Thymus (tissue), 11 donors: ENCODE measurements at regions not wholly inside any gene's neighbourhood (a gene's known extent, or its start where the extent isn't known, plus 50 kb on each side); places are given as distances from the start of the nearest gene placed in this dataset.

Experiments
- DNase-seq, 9 donors: peaks; one replicate each; pipeline ENCODE4 v3.0.0-alpha.2; 2013; ENCODE audit warnings: low spot score in 9 of 9, low read depth in 6 of 9, missing footprints in 1 of 9
- H3K27ac ChIP-seq, 2 donors: one replicate each; pipeline ENCODE4 v1.5.1; 2013; ENCODE audit warnings: control low read depth in 1 of 2, low read depth in 1 of 2, low read length in 1 of 2, mild to moderate bottlenecking in 1 of 2, moderate library complexity in 1 of 2
- H3K27me3 ChIP-seq, 2 donors: one replicate each; pipeline ENCODE4 v1.5.1; 2013; ENCODE audit warnings: low read length in 1 of 2; ENCODE audit not compliant: control insufficient read depth in 2 of 2, insufficient read depth in 1 of 2
- H3K36me3 ChIP-seq, 2 donors: one replicate each; pipeline ENCODE4 v1.5.1; 2013; ENCODE audit warnings: low read length in 1 of 2, mild to moderate bottlenecking in 1 of 2, moderate library complexity in 1 of 2; ENCODE audit not compliant: control insufficient read depth in 2 of 2, insufficient read depth in 2 of 2
- H3K4me1 ChIP-seq, 2 donors: one replicate each; pipeline ENCODE4 v1.5.1; 2013; ENCODE audit warnings: low read length in 2 of 2; ENCODE audit not compliant: control insufficient read depth in 2 of 2, insufficient read depth in 2 of 2
- H3K4me3 ChIP-seq, 2 donors: one replicate each; pipeline ENCODE4 v1.5.1; 2013; ENCODE audit warnings: low read length in 2 of 2, control low read depth in 1 of 2, mild to moderate bottlenecking in 1 of 2
- H3K9me3 ChIP-seq, 2 donors: one replicate each; pipeline ENCODE4 v1.5.1; 2013; ENCODE audit warnings: low read length in 1 of 2, mild to moderate bottlenecking in 1 of 2; ENCODE audit not compliant: control insufficient read depth in 2 of 2, insufficient read depth in 1 of 2
- WGBS: extraction: QIAGEN DNeasy Blood & Tissue Kit; methylation state at CpG from one replicate; pipeline ENCODE4 v1.1.7; 2013; 5-methylcytosine and 5-hydroxymethylcytosine counted together
- donor health status: healthy.

DNA sequence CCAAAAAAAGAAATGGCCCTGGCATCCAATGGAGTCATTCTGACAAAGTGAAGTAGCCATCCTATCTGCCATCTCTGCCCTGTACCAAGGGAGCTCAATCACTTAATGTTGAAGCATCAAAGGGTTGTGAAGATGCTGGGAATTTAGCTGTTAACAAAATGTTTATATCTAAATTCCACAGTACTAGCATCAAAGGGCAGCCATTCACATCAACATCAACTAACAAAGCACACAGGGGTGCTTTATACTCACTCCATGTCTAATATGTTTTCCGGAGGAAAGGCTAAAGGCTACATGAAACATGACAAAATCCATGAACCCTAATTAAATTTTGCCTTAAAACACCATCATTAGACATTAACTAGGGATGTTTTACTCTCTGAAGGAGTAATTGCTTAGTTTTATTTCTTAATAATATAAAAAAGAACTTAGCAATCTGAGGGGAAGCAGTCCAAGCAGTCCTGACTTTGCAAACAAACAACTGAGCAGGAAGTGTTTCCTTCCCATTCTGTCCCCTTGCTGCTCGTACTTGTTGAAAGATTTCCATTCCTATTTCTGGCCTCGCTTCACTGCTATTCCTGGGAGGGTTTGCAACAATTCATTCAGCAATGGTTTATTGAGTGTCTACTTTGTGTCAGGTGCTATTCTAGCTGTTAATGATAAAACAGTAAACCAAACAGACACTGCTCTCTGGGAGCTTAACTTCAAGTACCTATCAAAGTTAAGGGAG, 208.6 kb upstream of the SLC7A11 start:
- no peaks in the 10 kb centered on the region for H3K4me1 ChIP-seq
- no peak overlapping the region for H3K4me3 ChIP-seq
- 60% methylated on average over 3 of the region's 3 CpGs for WGBS
- no peak for DNase-seq
- no peaks in the 10 kb centered on the region for H3K36me3 ChIP-seq
- no peaks in the 10 kb centered on the region for H3K9me3 ChIP-seq
- H3K27me3 ChIP-seq: no peaks in the 10 kb centered on the region
- no peak overlapping the region for H3K27ac ChIP-seq

DNA sequence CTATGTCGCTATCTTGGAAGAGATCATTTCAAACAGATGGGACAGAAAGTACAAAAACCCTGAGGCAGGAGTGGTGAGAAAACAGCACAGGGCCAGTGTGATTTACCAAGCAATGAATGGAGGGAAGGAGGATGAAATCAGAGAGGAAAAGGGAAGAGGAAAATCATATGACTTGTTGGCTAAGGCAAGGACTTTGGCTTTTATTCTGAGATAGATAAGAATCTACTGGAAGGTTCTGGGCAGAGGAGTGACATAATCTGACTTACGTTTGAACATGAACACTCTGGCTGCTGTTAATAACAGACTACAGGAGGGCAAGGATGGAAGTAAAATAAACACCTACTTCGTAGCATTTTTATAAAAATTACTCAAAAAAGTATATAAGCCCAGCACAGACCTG, 207.8 kb upstream of the SLC7A11 start:
- no peak overlapping the region for H3K27ac ChIP-seq
- H3K4me3 ChIP-seq: no peak overlapping the region

DNA sequence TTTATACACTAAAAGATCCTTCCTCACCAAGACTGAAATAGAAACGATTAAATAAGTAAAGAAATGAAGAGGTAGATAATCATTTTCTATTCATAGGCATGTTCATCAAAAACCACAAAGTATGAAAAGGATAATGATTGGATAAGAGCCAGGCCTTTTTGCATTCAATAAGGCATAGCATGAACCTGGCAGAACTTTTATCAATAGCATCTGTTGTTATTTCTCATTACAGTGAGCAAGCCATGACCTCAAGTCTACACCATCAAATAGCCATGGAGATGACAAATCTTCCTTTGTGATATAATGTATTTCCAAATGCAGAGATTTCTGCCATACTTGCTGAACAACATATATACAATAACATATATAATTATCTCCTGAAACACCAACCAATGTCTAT, 206.0 kb upstream of the SLC7A11 start:
- H3K4me1 ChIP-seq: no peaks in the 10 kb centered on the region
- no peak overlapping the region for H3K27ac ChIP-seq
- no peak overlapping the region for H3K4me3 ChIP-seq
- WGBS: 96% methylated on average over 1 of the region's 1 CpG
- DNase-seq: no peak
- no peaks in the 10 kb centered on the region for H3K9me3 ChIP-seq
- H3K36me3 ChIP-seq: no peaks in the 10 kb centered on the region
- H3K27me3 ChIP-seq: no peaks in the 10 kb centered on the region

More for the DNA sequence above, 207.8 kb upstream of the SLC7A11 start:
- Histone ChIP-seq H3K9me3 (no peaks in the 10 kb centered on the region), H3K27me3 (no peaks in the 10 kb centered on the region), H3K36me3 (no peaks in the 10 kb centered on the region), H3K4me1 (no peaks in the 10 kb centered on the region)
- no peak for DNase-seq
- 91% methylated on average over 3 of the region's 3 CpGs for WGBS

GRCh38 chr4:138446456-138446855, 204.3 kb upstream of the SLC7A11 start:
- no peak for DNase-seq
- Histone ChIP-seq H3K36me3 (no peaks in the 10 kb centered on the region), H3K9me3 (no peaks in the 10 kb centered on the region), H3K27me3 (no peaks in the 10 kb centered on the region), H3K4me1 (no peaks in the 10 kb centered on the region), H3K27ac (no peak overlapping the region), H3K4me3 (no peak overlapping the region)
- WGBS: 95% methylated on average over 5 of the region's 5 CpGs

GRCh38 chr4:138445098-138445497, 202.9 kb upstream of the SLC7A11 start:
- no peak for DNase-seq
- Histone ChIP-seq H3K27ac (no peak overlapping the region), H3K4me1 (no peaks in the 10 kb centered on the region), H3K9me3 (no peaks in the 10 kb centered on the region), H3K4me3 (no peak overlapping the region), H3K27me3 (no peaks in the 10 kb centered on the region), H3K36me3 (no peaks in the 10 kb centered on the region)
- 94% methylated on average over 3 of the region's 3 CpGs for WGBS

DNA sequence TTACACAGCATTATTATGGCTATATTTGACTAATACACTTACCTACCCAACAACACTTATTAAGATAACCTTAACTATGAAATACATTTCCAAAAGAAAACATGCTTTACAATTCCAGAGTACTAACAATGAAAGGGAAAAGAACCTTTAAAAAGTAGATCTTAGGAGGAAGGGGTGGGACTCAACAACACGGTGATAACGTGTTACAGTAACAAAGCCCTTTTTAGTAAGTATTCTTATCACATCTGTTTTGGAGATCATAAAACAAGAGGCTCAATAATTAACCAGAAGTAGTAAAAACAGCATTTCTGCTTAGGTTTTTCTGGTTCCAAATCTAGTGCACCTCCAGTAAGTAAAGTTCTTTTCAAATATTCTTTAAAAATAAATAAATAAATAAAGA, 202.1 kb upstream of the SLC7A11 start:
- no peak for DNase-seq
- H3K27me3 ChIP-seq: no peaks in the 10 kb centered on the region
- no peaks in the 10 kb centered on the region for H3K9me3 ChIP-seq
- WGBS: 97% methylated on average over 2 of the region's 2 CpGs
- H3K36me3 ChIP-seq: no peaks in the 10 kb centered on the region
- H3K4me3 ChIP-seq: no peak overlapping the region
- no peaks in the 10 kb centered on the region for H3K4me1 ChIP-seq
- H3K27ac ChIP-seq: no peak overlapping the region

DNA sequence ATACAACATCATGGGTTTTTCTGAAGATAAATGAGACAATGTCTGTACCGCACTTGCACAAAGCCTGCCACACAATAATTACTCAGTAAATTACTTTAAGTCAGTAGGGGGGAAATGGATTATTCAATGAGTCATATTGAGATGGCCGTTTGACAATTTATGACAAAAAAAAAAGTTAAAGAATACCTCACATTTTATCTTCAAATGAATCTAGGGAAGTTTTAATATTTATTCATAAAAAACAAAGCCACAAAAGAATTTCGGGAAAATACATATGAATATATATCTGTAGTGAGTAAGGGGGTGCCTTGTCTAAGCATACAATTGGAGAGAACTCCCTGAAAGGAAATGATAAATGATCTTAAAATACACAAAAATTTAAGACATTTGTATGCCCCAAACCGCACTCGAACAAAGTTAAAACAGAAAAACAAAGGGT, 197.0 kb upstream of the SLC7A11 start:
- Histone ChIP-seq H3K36me3 (no peaks in the 10 kb centered on the region), H3K27me3 (no peaks in the 10 kb centered on the region), H3K4me1 (no peaks in the 10 kb centered on the region), H3K4me3 (no peak overlapping the region), H3K9me3 (no peaks in the 10 kb centered on the region), H3K27ac (no peak overlapping the region)
- 92% methylated on average over 5 of the region's 5 CpGs for WGBS
- no peak for DNase-seq

DNA sequence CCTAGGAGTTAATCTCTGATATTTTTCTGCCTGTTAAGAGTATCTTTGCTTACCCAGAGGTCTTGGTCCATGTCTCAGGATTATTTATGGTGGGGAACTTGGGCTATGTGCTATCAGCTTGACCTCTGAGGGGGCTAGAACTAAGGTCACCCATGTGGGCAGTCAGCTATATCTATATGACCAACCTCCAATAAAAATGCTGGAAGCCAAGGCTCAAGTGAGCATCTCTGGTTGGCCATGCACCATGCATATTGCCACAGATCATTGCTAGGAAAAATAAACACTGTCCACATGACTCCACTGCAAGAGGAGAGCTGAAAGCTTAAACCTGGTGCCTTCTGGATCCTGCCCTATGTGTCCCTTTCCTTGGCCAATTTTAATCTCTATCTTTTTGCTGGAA, 196.5 kb upstream of the SLC7A11 start:
- H3K27me3 ChIP-seq: no peaks in the 10 kb centered on the region
- H3K27ac ChIP-seq: no peak overlapping the region
- no peak for DNase-seq
- H3K36me3 ChIP-seq: no peaks in the 10 kb centered on the region
- H3K4me3 ChIP-seq: no peak overlapping the region
- no peaks in the 10 kb centered on the region for H3K4me1 ChIP-seq
- H3K9me3 ChIP-seq: no peaks in the 10 kb centered on the region

- no peaks in the 10 kb centered on the region for H3K4me1 ChIP-seq
These were observed 195.2 kb upstream of the SLC7A11 start for GRCh38 chr4:138437263-138437851.

More at GRCh38 chr4:138437263-138437851, 195.2 kb upstream of the SLC7A11 start:
- no peak overlapping the region for H3K4me3 ChIP-seq
- H3K36me3 ChIP-seq: no peaks in the 10 kb centered on the region
- no peak for DNase-seq
- H3K9me3 ChIP-seq: no peaks in the 10 kb centered on the region
- 95% methylated on average over 1 of the region's 1 CpG for WGBS
- no peak overlapping the region for H3K27ac ChIP-seq
- H3K27me3 ChIP-seq: no peaks in the 10 kb centered on the region
